BLaER1 treated with 17β-estradiol and CSF1 and Interleukin-3, amounts not matched to agents 10 nM and 100 nM (cell line): ENCODE measurements at regions not wholly inside any gene's neighbourhood (a gene's known extent, or its start where the extent isn't known, plus 50 kb on each side); places are given as distances from the start of the nearest gene placed in this dataset.

Experiments
- H3K27ac ChIP-seq, 11 experiments: shearing (Covaris generic); formaldehyde crosslinking; 2 replicates each; pipeline ENCODE4 v1.8.1; 2022
- H3K27me3 ChIP-seq, 11 experiments: shearing (Covaris generic); formaldehyde crosslinking; 2 replicates each; pipeline ENCODE4 v1.8.1; 2022
- H3K36me3 ChIP-seq, 11 experiments: shearing (Covaris generic); formaldehyde crosslinking; 2 replicates each; pipeline ENCODE4 v1.8.1; 2022
- H3K4me1 ChIP-seq, 10 experiments: shearing (Covaris generic); formaldehyde crosslinking; 2 replicates each; pipeline ENCODE4 v1.8.1; 2022
- H3K4me2 ChIP-seq, 11 experiments: shearing (Covaris generic); formaldehyde crosslinking; 2 replicates each; pipeline ENCODE4 v1.8.1; 2022
- H3K4me3 ChIP-seq, 10 experiments: shearing (Covaris generic); formaldehyde crosslinking; 2 replicates each; pipeline ENCODE4 v1.8.1; 2022
- H3K9ac ChIP-seq, 11 experiments: shearing (Covaris generic); formaldehyde crosslinking; 2 replicates each; pipeline ENCODE4 v1.8.1; 2022
- H3K9me3 ChIP-seq, 11 experiments: shearing (Covaris generic); formaldehyde crosslinking; replicated peaks in 1 of 11; 2 replicates each; pipeline ENCODE4 v1.8.1; 2022
- H4K20me1 ChIP-seq, 11 experiments: shearing (Covaris generic); formaldehyde crosslinking; 2 replicates each; pipeline ENCODE4 v1.8.1; 2022
- Cebpa-rat ChIP-seq, 11 experiments: shearing (Covaris generic); IDR thresholded peaks; 2 replicates each; pipeline ENCODE4 v1.8.1; 2022

GRCh38 chr7:47639495-47640110 is 57.7 kb upstream of the TNS3 start:
- no peak for TF ChIP-seq Cebpa-rat (IDR thresholded peaks at IDR 0.05)
- no peak overlapping the region for H3K4me3 ChIP-seq
- H3K4me2 ChIP-seq, result peak overlapping the region in 7 of 11 experiments; percentile 13 to 99 (median 43); a peak in 12 of 22 replicates
- no peaks in the 10 kb centered on the region for H3K36me3 ChIP-seq
- H3K9me3 ChIP-seq, result peaks cover 14 to 30% (median 19%) of the 10 kb centered on the region in 11 experiments
- no peak overlapping the region for H3K27ac ChIP-seq
- peaks cover 34 to 66% (median 60%) of the 10 kb centered on the region in 10 experiments for H3K4me1 ChIP-seq
- H3K27me3 ChIP-seq, result peaks cover 0 to 16% (median 0%) of the 10 kb centered on the region in 11 experiments; a peak in 2 of 22 replicates
- H4K20me1 ChIP-seq, result no peaks in the 10 kb centered on the region
- no peak overlapping the region for H3K9ac ChIP-seq

- peaks cover 41 to 74% (median 68%) of the 10 kb centered on the region in 10 experiments for H3K4me1 ChIP-seq
- peaks cover 9 to 22% (median 11%) of the 10 kb centered on the region in 11 experiments for H3K9me3 ChIP-seq
- H3K27ac ChIP-seq, result no peak overlapping the region
- H3K9ac ChIP-seq, result no peak overlapping the region
- TF ChIP-seq Cebpa-rat (IDR thresholded peaks at IDR 0.05), result no peak
- H4K20me1 ChIP-seq, result no peaks in the 10 kb centered on the region
- peaks cover 0 to 19% (median 0%) of the 10 kb centered on the region in 11 experiments; a peak in 3 of 22 replicates for H3K27me3 ChIP-seq
- no peaks in the 10 kb centered on the region for H3K36me3 ChIP-seq
- no peak overlapping the region for H3K4me3 ChIP-seq
- H3K4me2 ChIP-seq, result peak overlapping the region in 7 of 11 experiments; percentile 7 to 99 (median 96); a peak in 9 of 22 replicates
These were observed 56.9 kb upstream of the TNS3 start for GRCh38 chr7:47638679-47639315.

- H3K4me2 ChIP-seq, result peak overlapping the region; percentile 78 to 99 (median 92)
- peaks cover 59 to 95% (median 88%) of the 10 kb centered on the region in 10 experiments for H3K4me1 ChIP-seq
- peak overlapping the region in 9 of 11 experiments; percentile 19 to 74 (median 50); a peak in 15 of 22 replicates for H3K9ac ChIP-seq
These were observed 54.7 kb upstream of the TNS3 start for GRCh38 chr7:47636433-47637175.

GRCh38 chr7:47636081-47636432 is 54.1 kb upstream of the TNS3 start:
- Histone ChIP-seq H3K4me1 (peaks cover 60 to 96% (median 90%) of the 10 kb centered on the region in 10 experiments), H3K27me3 (peaks cover 0 to 19% (median 0%) of the 10 kb centered on the region in 11 experiments; a peak in 3 of 22 replicates), H3K9ac (peak overlapping the region in 8 of 11 experiments; percentile 30 to 74 (median 51); a peak in 14 of 22 replicates), H3K9me3 (no peaks in the 10 kb centered on the region), H3K36me3 (no peaks in the 10 kb centered on the region), H3K27ac (peak overlapping the region in 9 of 11 experiments; percentile 3 to 65 (median 50); a peak in 15 of 22 replicates), H3K4me3 (peak overlapping the region in 6 of 10 experiments; percentile 2 to 52 (median 26); a peak in 7 of 20 replicates), H4K20me1 (no peaks in the 10 kb centered on the region), H3K4me2 (peak overlapping the region; percentile 78 to 99 (median 92))
- no peak for TF ChIP-seq Cebpa-rat (IDR thresholded peaks at IDR 0.05)

More at GRCh38 chr7:47636433-47637175, 54.7 kb upstream of the TNS3 start:
- Histone ChIP-seq H3K27me3 (peaks cover 0 to 19% (median 0%) of the 10 kb centered on the region in 11 experiments; a peak in 3 of 22 replicates), H3K36me3 (no peaks in the 10 kb centered on the region), H3K9me3 (0 out of 22 replicates have a peak, but pooled peaks cover 0 to 2% (median 0%) of the 10 kb centered on the region in 11 experiments), H3K4me3 (peak overlapping the region in 5 of 10 experiments; percentile 2 to 52 (median 18); a peak in 6 of 20 replicates), H4K20me1 (no peaks in the 10 kb centered on the region), H3K27ac (peak overlapping the region in 9 of 11 experiments; percentile 3 to 65 (median 50); a peak in 15 of 22 replicates)
- no peak for TF ChIP-seq Cebpa-rat (IDR thresholded peaks at IDR 0.05)

GRCh38 chr7:47635091-47636080 is 53.5 kb upstream of the TNS3 start:
- Histone ChIP-seq H4K20me1 (no peaks in the 10 kb centered on the region), H3K4me1 (peaks cover 60 to 89% (median 83%) of the 10 kb centered on the region in 10 experiments), H3K9ac (peak overlapping the region in 7 of 11 experiments; percentile 44 to 74 (median 54); a peak in 13 of 22 replicates), H3K9me3 (no peaks in the 10 kb centered on the region), H3K27ac (peak overlapping the region in 7 of 11 experiments; percentile 45 to 65 (median 52); a peak in 11 of 22 replicates), H3K4me2 (peak overlapping the region; percentile 78 to 99 (median 92)), H3K27me3 (peaks cover 0 to 19% (median 0%) of the 10 kb centered on the region in 11 experiments; a peak in 3 of 22 replicates), H3K36me3 (no peaks in the 10 kb centered on the region), H3K4me3 (peak overlapping the region in 9 of 10 experiments; percentile 5 to 52 (median 35); a peak in 15 of 20 replicates)
- TF ChIP-seq Cebpa-rat (IDR thresholded peaks at IDR 0.05), result no peak

- Histone ChIP-seq H3K36me3 (no peaks in the 10 kb centered on the region), H3K9me3 (peaks cover 0 to 6% (median 0%) of the 10 kb centered on the region in 11 experiments; a peak in 3 of 22 replicates), H3K4me3 (0 out of 20 replicates have a peak overlapping the region, but pooled peaks of 1 of the 10 experiments have one; percentile 52), H3K27me3 (peaks cover 0 to 19% (median 0%) of the 10 kb centered on the region in 11 experiments; a peak in 3 of 22 replicates), H3K4me1 (peaks cover 60 to 80% (median 75%) of the 10 kb centered on the region in 10 experiments), H3K27ac (peak overlapping the region in 1 of 11 experiments; percentile 57; a peak in 1 of 22 replicates), H3K9ac (no peak overlapping the region), H3K4me2 (peak overlapping the region; percentile 78 to 99 (median 92)), H4K20me1 (no peaks in the 10 kb centered on the region)
- TF ChIP-seq Cebpa-rat (IDR thresholded peaks at IDR 0.05), result no peak
These were observed 52.4 kb upstream of the TNS3 start for GRCh38 chr7:47634273-47634672.

- H4K20me1 ChIP-seq, result no peaks in the 10 kb centered on the region
- no peak overlapping the region for H3K4me3 ChIP-seq
- H3K9me3 ChIP-seq, result peaks cover 0 to 8% (median 0%) of the 10 kb centered on the region in 11 experiments; a peak in 4 of 22 replicates
- 0 out of 22 replicates have a peak overlapping the region, but pooled peaks of 1 of the 11 experiments have one; percentile 4 for H3K27ac ChIP-seq
- peak overlapping the region; percentile 12 to 96 (median 62); a peak in 16 of 22 replicates for H3K4me2 ChIP-seq
- TF ChIP-seq Cebpa-rat (IDR thresholded peaks at IDR 0.05), result no peak
- peaks cover 0 to 19% (median 0%) of the 10 kb centered on the region in 11 experiments; a peak in 3 of 22 replicates for H3K27me3 ChIP-seq
- no peaks in the 10 kb centered on the region for H3K36me3 ChIP-seq
- H3K4me1 ChIP-seq, result peaks cover 64 to 76% (median 72%) of the 10 kb centered on the region in 10 experiments
- H3K9ac ChIP-seq, result no peak overlapping the region
These were observed 51.2 kb upstream of the TNS3 start for GRCh38 chr7:47633134-47633533.
